Activated T-cell treated with anti-CD3 and anti-CD28 coated beads, Interleukin-2, amount 50 U/mL, for 24 hours (primary cell): ENCODE measurements at regions not wholly inside any gene's neighbourhood (a gene's known extent, or its start where the extent isn't known, plus 50 kb on each side); places are given as distances from the start of the nearest gene placed in this dataset.

Experiments used
- DNase-seq: peaks from one replicate; pipeline ENCODE4 v3.0.0-alpha.2; 2020
- H3K27ac Mint-ChIP-seq: 2 replicates; pipeline ENCODE4 v1.8.0; 2020; ENCODE audit warnings: mild to moderate bottlenecking, mixed read lengths
- H3K27me3 Mint-ChIP-seq: 2 replicates; pipeline ENCODE4 v1.8.0; 2020; ENCODE audit warnings: mixed read lengths
- H3K36me3 Mint-ChIP-seq: 2 replicates; pipeline ENCODE4 v1.8.0; 2020; ENCODE audit warnings: low read depth, mixed read lengths
- H3K4me1 Mint-ChIP-seq: 2 replicates; pipeline ENCODE4 v1.8.0; 2020; ENCODE audit warnings: low read depth, mixed read lengths
- H3K4me3 Mint-ChIP-seq: 2 replicates; pipeline ENCODE4 v1.8.0; 2020; ENCODE audit warnings: mild to moderate bottlenecking, moderate library complexity, mixed read lengths
- H3K9me3 Mint-ChIP-seq: 2 replicates; pipeline ENCODE4 v1.8.0; 2020; ENCODE audit warnings: mixed read lengths

GRCh38 chr11:28659716-28660348 is 551.6 kb downstream of the METTL15 start:
- Mint-ChIP-seq H3K27ac (no peak overlapping the region), H3K27me3 (no peaks in the 10 kb centered on the region), H3K4me3 (no peak overlapping the region), H3K9me3 (no peaks in the 10 kb centered on the region), H3K36me3 (no peaks in the 10 kb centered on the region), H3K4me1 (no peaks in the 10 kb centered on the region)
- DNase-seq = no peak

- H3K4me3 Mint-ChIP-seq = no peak overlapping the region
- H3K27me3 Mint-ChIP-seq = no peaks in the 10 kb centered on the region
- H3K27ac Mint-ChIP-seq = no peak overlapping the region
- no peaks in the 10 kb centered on the region for H3K36me3 Mint-ChIP-seq
- H3K9me3 Mint-ChIP-seq = no peaks in the 10 kb centered on the region
- H3K4me1 Mint-ChIP-seq = no peaks in the 10 kb centered on the region
- DNase-seq = no peak
Measured at GRCh38 chr11:28657378-28658030, 549.3 kb downstream of the METTL15 start.

DNA sequence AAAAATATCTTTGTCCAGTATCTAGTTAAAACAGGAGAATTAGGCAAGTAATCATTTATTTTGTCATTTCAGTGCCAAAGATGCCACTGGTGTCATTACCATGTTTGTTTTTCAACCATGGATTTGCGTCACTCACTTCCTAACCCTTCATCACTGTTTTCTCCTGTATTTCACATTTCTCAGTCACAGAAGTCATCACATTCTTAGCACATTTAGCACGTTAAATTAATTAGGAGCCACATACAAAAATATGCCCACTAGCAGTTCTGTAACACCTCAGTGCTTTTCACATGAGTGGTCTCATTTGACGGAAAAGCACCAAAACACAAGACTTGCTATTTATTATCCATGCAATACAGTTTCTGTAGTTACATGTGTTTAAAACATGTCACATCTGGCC is 546.0 kb downstream of the METTL15 start:
- Mint-ChIP-seq H3K4me3 (no peak overlapping the region), H3K4me1 (no peaks in the 10 kb centered on the region), H3K27ac (no peak overlapping the region), H3K36me3 (no peaks in the 10 kb centered on the region), H3K27me3 (no peaks in the 10 kb centered on the region), H3K9me3 (peaks cover 3% of the 10 kb centered on the region)
- DNase-seq = no peak

DNA sequence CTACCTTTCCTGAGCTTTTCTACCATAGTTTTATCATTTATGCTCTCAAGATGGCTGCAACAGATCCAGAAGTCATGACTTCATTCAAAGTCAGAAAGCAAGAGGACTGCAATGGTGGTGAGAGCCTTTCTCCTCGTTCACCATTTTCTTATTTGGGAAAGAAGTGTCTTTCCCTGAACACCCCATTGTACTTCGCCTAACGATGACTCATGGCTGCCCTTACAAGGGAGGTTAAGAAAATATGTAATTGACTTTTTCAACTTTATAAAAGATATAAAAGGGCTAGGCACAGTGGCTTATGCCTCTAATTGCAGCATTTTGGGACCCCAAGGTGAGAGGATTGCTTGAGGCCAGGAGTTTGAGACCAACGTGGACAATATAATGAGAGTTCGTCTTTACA is 541.7 kb downstream of the METTL15 start:
- H3K9me3 Mint-ChIP-seq = peaks cover 10% of the 10 kb centered on the region
- no peaks in the 10 kb centered on the region for H3K4me1 Mint-ChIP-seq
- H3K27me3 Mint-ChIP-seq = no peaks in the 10 kb centered on the region
- no peak overlapping the region for H3K4me3 Mint-ChIP-seq
- no peak overlapping the region for H3K27ac Mint-ChIP-seq
- no peak for DNase-seq
- H3K36me3 Mint-ChIP-seq = no peaks in the 10 kb centered on the region

DNA sequence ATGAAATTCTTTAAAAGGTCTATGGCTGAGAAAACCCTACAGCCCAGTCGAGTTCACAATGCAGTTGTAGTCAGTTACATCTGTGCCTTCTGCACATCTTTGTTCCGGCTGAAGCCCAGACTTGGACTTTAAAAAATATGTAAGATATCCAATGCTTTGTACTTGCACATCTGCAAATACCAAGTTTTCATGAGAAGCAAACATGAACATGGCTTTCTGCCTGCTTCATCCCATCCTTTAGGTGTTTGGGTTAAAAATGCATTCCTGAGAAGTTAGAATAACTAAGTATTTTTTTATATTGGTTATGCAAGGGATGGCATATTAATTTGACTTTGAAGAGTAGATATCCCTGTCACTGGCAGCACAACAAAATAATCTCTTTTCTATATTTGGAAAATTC is 528.4 kb downstream of the METTL15 start:
- Mint-ChIP-seq H3K36me3 (no peaks in the 10 kb centered on the region), H3K27me3 (no peaks in the 10 kb centered on the region), H3K9me3 (no peaks in the 10 kb centered on the region), H3K4me1 (no peaks in the 10 kb centered on the region), H3K27ac (no peak overlapping the region), H3K4me3 (no peak overlapping the region)
- no peak for DNase-seq

- Mint-ChIP-seq H3K27me3 (no peaks in the 10 kb centered on the region), H3K4me3 (no peak overlapping the region), H3K27ac (no peak overlapping the region), H3K9me3 (no peaks in the 10 kb centered on the region), H3K36me3 (no peaks in the 10 kb centered on the region), H3K4me1 (no peaks in the 10 kb centered on the region)
- no peak for DNase-seq
Measured at GRCh38 chr11:28636033-28636432, 527.8 kb downstream of the METTL15 start.

GRCh38 chr11:28632338-28632737 is 524.1 kb downstream of the METTL15 start:
- Mint-ChIP-seq H3K27me3 (no peaks in the 10 kb centered on the region), H3K36me3 (no peaks in the 10 kb centered on the region), H3K4me3 (no peak overlapping the region), H3K27ac (no peak overlapping the region), H3K4me1 (no peaks in the 10 kb centered on the region), H3K9me3 (no peaks in the 10 kb centered on the region)
- DNase-seq = no peak

DNA sequence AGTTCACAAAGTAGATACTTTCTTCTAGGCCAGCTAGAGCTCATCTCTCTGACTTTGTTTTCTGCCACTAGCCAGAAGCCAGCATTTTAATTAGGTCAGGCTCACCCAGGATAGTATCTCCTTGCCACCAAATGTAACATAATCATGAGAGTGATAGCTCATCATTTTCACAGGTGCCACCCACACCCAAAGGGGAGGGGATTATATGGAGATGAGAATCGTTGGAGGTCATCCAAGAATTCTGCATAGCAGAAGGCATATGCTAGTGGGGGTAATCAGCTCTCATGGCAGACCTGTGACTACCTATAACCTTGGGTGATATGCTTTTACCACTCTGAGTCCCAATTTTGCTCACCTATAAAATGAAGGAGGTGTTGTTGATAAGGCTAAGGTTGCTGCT is 523.0 kb downstream of the METTL15 start:
- no peak overlapping the region for H3K4me3 Mint-ChIP-seq
- no peak overlapping the region for H3K27ac Mint-ChIP-seq
- no peaks in the 10 kb centered on the region for H3K9me3 Mint-ChIP-seq
- H3K4me1 Mint-ChIP-seq = no peaks in the 10 kb centered on the region
- DNase-seq = no peak
- no peaks in the 10 kb centered on the region for H3K27me3 Mint-ChIP-seq
- no peaks in the 10 kb centered on the region for H3K36me3 Mint-ChIP-seq

- H3K36me3 Mint-ChIP-seq = no peaks in the 10 kb centered on the region
- H3K4me3 Mint-ChIP-seq = no peak overlapping the region
- no peaks in the 10 kb centered on the region for H3K4me1 Mint-ChIP-seq
- H3K27me3 Mint-ChIP-seq = no peaks in the 10 kb centered on the region
- H3K9me3 Mint-ChIP-seq = no peaks in the 10 kb centered on the region
- H3K27ac Mint-ChIP-seq = no peak overlapping the region
- DNase-seq = no peak
Measured at GRCh38 chr11:28629235-28629634, 521.0 kb downstream of the METTL15 start.

- H3K27ac Mint-ChIP-seq = no peak overlapping the region
- H3K27me3 Mint-ChIP-seq = no peaks in the 10 kb centered on the region
- H3K9me3 Mint-ChIP-seq = no peaks in the 10 kb centered on the region
- no peak for DNase-seq
- H3K4me3 Mint-ChIP-seq = no peak overlapping the region
- no peaks in the 10 kb centered on the region for H3K4me1 Mint-ChIP-seq
- H3K36me3 Mint-ChIP-seq = no peaks in the 10 kb centered on the region
Measured at GRCh38 chr11:28628412-28628811, 520.2 kb downstream of the METTL15 start.

DNA sequence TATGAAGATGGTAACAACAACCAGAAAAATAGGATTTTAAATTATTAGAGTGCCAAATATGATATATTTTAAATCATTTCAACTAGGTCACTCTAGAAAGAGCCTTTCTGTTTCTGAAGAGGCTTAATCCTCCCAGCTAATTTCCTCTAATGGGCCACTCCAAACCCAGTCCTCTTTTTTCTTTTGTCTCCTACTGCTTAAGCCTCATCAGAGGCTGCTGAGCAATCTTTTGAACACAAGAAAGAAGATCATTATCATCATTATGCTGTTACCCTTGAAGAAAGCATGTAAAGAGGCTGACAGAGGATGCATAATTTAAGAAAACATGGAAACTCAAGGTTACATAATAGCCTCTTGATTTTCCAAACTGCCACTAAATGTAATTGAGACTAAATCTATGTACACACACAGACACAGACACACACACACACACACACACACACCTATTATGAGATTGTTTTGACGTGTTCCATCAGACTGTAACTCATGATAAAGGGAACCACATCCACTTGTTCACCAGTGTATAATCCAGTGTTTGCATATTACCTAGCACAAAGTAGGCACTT is 519.6 kb downstream of the METTL15 start:
- Mint-ChIP-seq H3K9me3 (no peaks in the 10 kb centered on the region), H3K27me3 (no peaks in the 10 kb centered on the region), H3K27ac (no peak overlapping the region), H3K4me1 (no peaks in the 10 kb centered on the region), H3K4me3 (no peak overlapping the region), H3K36me3 (no peaks in the 10 kb centered on the region)
- DNase-seq = no peak

GRCh38 chr11:28625532-28625931 is 517.3 kb downstream of the METTL15 start:
- Mint-ChIP-seq H3K9me3 (no peaks in the 10 kb centered on the region), H3K4me3 (no peak overlapping the region), H3K36me3 (no peaks in the 10 kb centered on the region), H3K27ac (no peak overlapping the region), H3K4me1 (no peaks in the 10 kb centered on the region), H3K27me3 (no peaks in the 10 kb centered on the region)
- DNase-seq = no peak

GRCh38 chr11:28621753-28622152 is 513.6 kb downstream of the METTL15 start:
- DNase-seq = no peak
- no peak overlapping the region for H3K27ac Mint-ChIP-seq
- no peaks in the 10 kb centered on the region for H3K36me3 Mint-ChIP-seq
- H3K27me3 Mint-ChIP-seq = no peaks in the 10 kb centered on the region
- no peaks in the 10 kb centered on the region for H3K9me3 Mint-ChIP-seq
- no peak overlapping the region for H3K4me3 Mint-ChIP-seq
- H3K4me1 Mint-ChIP-seq = no peaks in the 10 kb centered on the region

- Mint-ChIP-seq H3K4me3 (no peak overlapping the region), H3K27me3 (no peaks in the 10 kb centered on the region), H3K27ac (no peak overlapping the region), H3K36me3 (no peaks in the 10 kb centered on the region), H3K4me1 (no peaks in the 10 kb centered on the region), H3K9me3 (no peaks in the 10 kb centered on the region)
- DNase-seq = no peak
Measured at GRCh38 chr11:28619846-28620540, 511.8 kb downstream of the METTL15 start.

GRCh38 chr11:28618416-28618815 is 510.2 kb downstream of the METTL15 start:
- no peak for DNase-seq
- Mint-ChIP-seq H3K9me3 (no peaks in the 10 kb centered on the region), H3K4me3 (no peak overlapping the region), H3K4me1 (no peaks in the 10 kb centered on the region), H3K27me3 (no peaks in the 10 kb centered on the region), H3K27ac (no peak overlapping the region), H3K36me3 (no peaks in the 10 kb centered on the region)
